Natural killer cell (primary cell): ENCODE measurements at regions not wholly inside any gene's neighbourhood (a gene's known extent, or its start where the extent isn't known, plus 50 kb on each side); places are given as distances from the start of the nearest gene placed in this dataset.

Source experiments
- ATAC-seq, 3 donors: fragments of 150-1000 bp in 2 of 3; fragments of 200-7000 bp in 1 of 3; cut with Tn5 transposase; 1 replicate in 1 of 3; 2 replicates in 2 of 3; pipeline ENCODE4 v1.10.0; 2021; ENCODE audit warnings: mild to moderate bottlenecking in 2 of 3, moderate library complexity in 2 of 3
- DNase-seq, 2 donors: peaks; one replicate each; pipeline versions ENCODE4 v3.0.0 to v3.0.0-alpha.2; 2013 to 2021; ENCODE audit warnings: mixed read lengths in 1 of 2
- H3K27ac ChIP-seq: one replicate; pipeline ENCODE4 v1.5.1; 2013; ENCODE audit warnings: mild to moderate bottlenecking, low read length
- H3K27me3 ChIP-seq: one replicate; pipeline ENCODE4 v1.6.1; 2013; ENCODE audit warnings: low read length; ENCODE audit not compliant: control insufficient read depth, insufficient read depth
- H3K36me3 ChIP-seq: one replicate; pipeline ENCODE4 v1.6.1; 2013; ENCODE audit warnings: low read length; ENCODE audit not compliant: control insufficient read depth, insufficient read depth
- H3K4me1 ChIP-seq: one replicate; pipeline ENCODE4 v1.6.1; 2013; ENCODE audit warnings: low read length; ENCODE audit not compliant: control insufficient read depth, insufficient read depth
- H3K4me3 ChIP-seq: one replicate; pipeline ENCODE4 v1.5.1; 2013; ENCODE audit warnings: low read length
- H3K9me3 ChIP-seq: one replicate; pipeline ENCODE4 v1.6.1; 2013; ENCODE audit warnings: low read length; ENCODE audit not compliant: control insufficient read depth, insufficient read depth
- H3K27ac Mint-ChIP-seq, 2 donors: one replicate each; pipeline ENCODE4 v1.8.0; 2022; ENCODE audit warnings: mild to moderate bottlenecking in 2 of 2, mixed read lengths in 2 of 2, moderate library complexity in 1 of 2
- H3K27me3 Mint-ChIP-seq, 2 donors: one replicate each; pipeline ENCODE4 v1.8.0; 2022; ENCODE audit warnings: low read depth in 2 of 2, mixed read lengths in 2 of 2
- H3K36me3 Mint-ChIP-seq: one replicate; pipeline ENCODE4 v1.8.0; 2022; ENCODE audit warnings: mixed read lengths
- H3K4me1 Mint-ChIP-seq, 2 donors: one replicate each; pipeline ENCODE4 v1.8.0; 2022; ENCODE audit warnings: mixed read lengths in 2 of 2
- H3K4me3 Mint-ChIP-seq: one replicate; pipeline ENCODE4 v1.8.0; 2022; ENCODE audit warnings: mild to moderate bottlenecking, moderate library complexity, mixed read lengths
- H3K9me3 Mint-ChIP-seq, 2 donors: one replicate each; pipeline ENCODE4 v1.8.0; 2022; ENCODE audit warnings: mixed read lengths in 2 of 2
- WGBS: methylation state at CpG from one replicate; pipeline ENCODE4 v1.1.7; 2013; ENCODE audit warnings: missing lambda C conversion rate; ENCODE audit not compliant: insufficient coverage; 5-methylcytosine and 5-hydroxymethylcytosine counted together
- intact Hi-C: fragments of 100-400 bp; cut with micrococcal nuclease; formaldehyde crosslinking; loops from one replicate; pipeline ENCODE4 v1.14.2; 2022
- TF ChIP-seq, protein P1 (sequence below): fragments of 200-600 bp; IDR thresholded peaks from one replicate; pipeline ENCODE4 v1.8.0; 2022; ENCODE audit warnings: antibody characterized with exemption

DNA sequence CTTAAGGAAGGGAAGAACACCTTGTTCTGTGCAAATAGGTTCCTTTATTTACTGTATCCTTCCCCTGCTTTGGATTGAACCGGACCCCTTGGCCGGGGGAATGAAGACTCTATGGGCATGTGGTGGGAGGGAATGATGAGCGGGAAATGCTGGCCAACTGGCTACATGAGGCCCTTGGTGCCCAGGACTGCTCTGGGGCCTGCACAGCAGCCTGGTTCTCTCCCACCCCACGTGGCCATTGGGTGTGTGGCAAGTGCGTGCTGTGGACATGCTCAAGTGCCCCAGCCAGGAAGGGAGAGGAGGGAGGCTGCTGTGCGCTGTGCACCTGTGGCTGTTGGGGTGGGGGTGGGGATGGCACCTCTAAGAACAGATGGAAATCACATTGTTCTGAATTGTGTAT lies 917.0 kb upstream of the GHITM start:
- H3K9me3 ChIP-seq: peaks cover 12% of the 10 kb centered on the region
- Mint-ChIP-seq H3K27ac (no peak overlapping the region), H3K4me3 (no peak overlapping the region), H3K27me3 (no peaks in the 10 kb centered on the region), H3K36me3 (no peaks in the 10 kb centered on the region), H3K9me3 (peaks cover 8 to 12% of the 10 kb centered on the region in 2 donors), H3K4me1 (no peaks in the 10 kb centered on the region)
- H3K4me3 ChIP-seq: no peak overlapping the region
- intact Hi-C loops: no loop called here
- DNase-seq (no peak), ATAC-seq (no peak)
- H3K27ac ChIP-seq: no peak overlapping the region
- TF ChIP-seq, protein P1, sequence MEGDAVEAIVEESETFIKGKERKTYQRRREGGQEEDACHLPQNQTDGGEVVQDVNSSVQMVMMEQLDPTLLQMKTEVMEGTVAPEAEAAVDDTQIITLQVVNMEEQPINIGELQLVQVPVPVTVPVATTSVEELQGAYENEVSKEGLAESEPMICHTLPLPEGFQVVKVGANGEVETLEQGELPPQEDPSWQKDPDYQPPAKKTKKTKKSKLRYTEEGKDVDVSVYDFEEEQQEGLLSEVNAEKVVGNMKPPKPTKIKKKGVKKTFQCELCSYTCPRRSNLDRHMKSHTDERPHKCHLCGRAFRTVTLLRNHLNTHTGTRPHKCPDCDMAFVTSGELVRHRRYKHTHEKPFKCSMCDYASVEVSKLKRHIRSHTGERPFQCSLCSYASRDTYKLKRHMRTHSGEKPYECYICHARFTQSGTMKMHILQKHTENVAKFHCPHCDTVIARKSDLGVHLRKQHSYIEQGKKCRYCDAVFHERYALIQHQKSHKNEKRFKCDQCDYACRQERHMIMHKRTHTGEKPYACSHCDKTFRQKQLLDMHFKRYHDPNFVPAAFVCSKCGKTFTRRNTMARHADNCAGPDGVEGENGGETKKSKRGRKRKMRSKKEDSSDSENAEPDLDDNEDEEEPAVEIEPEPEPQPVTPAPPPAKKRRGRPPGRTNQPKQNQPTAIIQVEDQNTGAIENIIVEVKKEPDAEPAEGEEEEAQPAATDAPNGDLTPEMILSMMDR: no peak
- H3K36me3 ChIP-seq: no peaks in the 10 kb centered on the region
- no peaks in the 10 kb centered on the region for H3K27me3 ChIP-seq
- WGBS: 88% methylated on average over 6 of the region's 6 CpGs
- no peaks in the 10 kb centered on the region for H3K4me1 ChIP-seq

DNA sequence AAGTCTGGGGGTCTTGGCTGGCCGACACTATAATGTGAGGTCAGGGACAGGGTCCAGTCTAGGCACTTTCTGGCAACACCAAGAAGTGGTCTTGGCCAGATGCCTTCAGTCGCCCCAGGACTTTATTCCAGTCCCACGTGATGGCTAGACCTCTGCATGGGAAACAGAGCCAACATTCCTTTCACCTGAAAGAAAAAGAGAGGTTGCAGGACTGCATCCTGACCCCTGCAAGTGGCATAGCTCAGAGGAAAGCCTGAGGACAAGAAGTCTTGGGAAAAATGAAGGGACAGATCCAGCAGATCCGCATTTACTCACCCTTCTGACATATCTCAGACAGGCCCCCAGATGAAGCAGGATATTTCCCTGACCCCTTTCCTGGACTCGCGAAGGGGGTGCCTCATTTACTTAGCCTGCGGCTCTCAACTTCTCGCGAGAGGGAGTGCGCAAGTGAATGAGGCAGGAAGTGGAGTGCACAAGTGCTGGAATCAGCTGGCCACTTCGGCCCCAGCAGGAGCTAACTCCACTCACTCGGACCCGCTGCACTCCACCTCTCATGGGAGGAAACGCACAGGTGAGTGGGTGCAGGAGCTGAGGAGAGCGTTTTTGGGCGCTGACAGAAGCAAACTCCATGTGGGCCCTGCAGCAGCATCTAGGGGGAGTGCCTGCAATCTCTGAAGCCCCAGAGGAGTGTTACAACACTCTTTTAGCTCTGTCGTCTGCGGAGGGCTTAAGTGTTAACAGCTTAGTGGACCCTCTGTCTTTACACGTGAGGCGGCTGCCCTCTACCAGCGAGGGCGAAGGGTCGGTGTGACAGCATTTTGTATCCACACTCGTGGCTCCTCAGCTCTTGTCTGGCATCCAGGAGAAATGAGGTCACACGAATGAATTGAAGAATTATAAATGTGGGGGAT lies 916.2 kb upstream of the GHITM start:
- H3K36me3 ChIP-seq: no peaks in the 10 kb centered on the region
- WGBS: 79% methylated on average over 25 of the region's 25 CpGs
- Mint-ChIP-seq H3K4me3 (no peak overlapping the region), H3K9me3 (peaks cover 8 to 12% of the 10 kb centered on the region in 2 donors), H3K27ac (no peak overlapping the region), H3K27me3 (no peaks in the 10 kb centered on the region), H3K4me1 (no peaks in the 10 kb centered on the region), H3K36me3 (no peaks in the 10 kb centered on the region)
- no peaks in the 10 kb centered on the region for H3K27me3 ChIP-seq
- no peak overlapping the region for H3K4me3 ChIP-seq
- peaks cover 12% of the 10 kb centered on the region for H3K9me3 ChIP-seq
- no peaks in the 10 kb centered on the region for H3K4me1 ChIP-seq
- TF ChIP-seq, protein P1: no peak
- no peak for ATAC-seq
- intact Hi-C loops: no loop called here
- no peak for DNase-seq
- H3K27ac ChIP-seq: no peak overlapping the region

DNA sequence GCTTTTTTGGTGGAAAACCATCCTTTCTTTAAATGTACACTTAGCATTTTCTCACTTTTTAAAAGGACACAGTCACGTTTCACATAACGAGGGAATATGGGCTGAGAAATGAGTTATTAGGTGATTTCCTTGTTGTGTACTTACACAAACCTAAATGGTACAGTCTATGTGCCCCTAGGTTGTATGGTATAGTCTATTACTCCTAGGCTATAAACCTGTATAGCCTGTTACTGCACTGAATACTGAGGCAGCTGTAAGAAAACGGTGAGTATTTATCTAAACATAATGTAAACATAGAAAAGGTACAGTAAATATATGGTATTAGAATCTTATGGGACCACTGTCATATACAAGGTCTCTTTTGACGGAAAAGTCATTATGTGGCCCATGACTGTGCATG lies 913.5 kb upstream of the GHITM start:
- intact Hi-C loops: no loop called here

More for the DNA sequence above, 913.5 kb upstream of the GHITM start:
- no peaks in the 10 kb centered on the region for H3K4me1 Mint-ChIP-seq
- no peaks in the 10 kb centered on the region for H3K27me3 ChIP-seq
- DNase-seq (no peak), ATAC-seq (no peak)
- TF ChIP-seq, protein P1: no peak
- H3K4me1 ChIP-seq: no peaks in the 10 kb centered on the region
- H3K27me3 Mint-ChIP-seq: no peaks in the 10 kb centered on the region
- H3K27ac Mint-ChIP-seq: no peak overlapping the region
- H3K27ac ChIP-seq: no peak overlapping the region
- no peak overlapping the region for H3K4me3 ChIP-seq
- WGBS: no CpG with 5 or more reads among the region's 4 CpGs
- no peaks in the 10 kb centered on the region for H3K36me3 Mint-ChIP-seq
- peaks cover 11% of the 10 kb centered on the region in 2 donors for H3K9me3 Mint-ChIP-seq
- peaks cover 12% of the 10 kb centered on the region for H3K9me3 ChIP-seq
- no peak overlapping the region for H3K4me3 Mint-ChIP-seq
- H3K36me3 ChIP-seq: no peaks in the 10 kb centered on the region
